Endodermal cell (in vitro differentiated cells): ENCODE measurements at regions not wholly inside any gene's neighbourhood (a gene's known extent, or its start where the extent isn't known, plus 50 kb on each side); places are given as distances from the start of the nearest gene placed in this dataset.

Experiments
- DNase-seq: peaks from one replicate; pipeline ENCODE4 v3.0.0-alpha.2; 2017
- H3K27ac ChIP-seq: 2 replicates; pipeline ENCODE4 v1.5.1; 2013; ENCODE audit warnings: mild to moderate bottlenecking, low read depth, low read length, moderate library complexity
- H3K27me3 ChIP-seq: 2 replicates; pipeline ENCODE4 v1.6.1; 2013; ENCODE audit warnings: mild to moderate bottlenecking, low read length, moderate library complexity; ENCODE audit not compliant: insufficient read depth, control insufficient read depth, poor library complexity, severe bottlenecking
- H3K36me3 ChIP-seq: 2 replicates; pipeline ENCODE4 v1.7.0; 2013; ENCODE audit warnings: mild to moderate bottlenecking, low read length, moderate library complexity; ENCODE audit not compliant: control insufficient read depth, insufficient read depth
- H3K4me1 ChIP-seq: one replicate; pipeline ENCODE4 v1.7.0; 2013; ENCODE audit warnings: low read length; ENCODE audit not compliant: control insufficient read depth, insufficient read depth
- H3K4me3 ChIP-seq: 2 replicates; pipeline ENCODE4 v1.5.1; 2013; ENCODE audit warnings: mild to moderate bottlenecking, low read length, moderate library complexity
- H3K9ac ChIP-seq: 2 replicates; pipeline ENCODE4 v1.6.1; 2013; ENCODE audit warnings: mild to moderate bottlenecking, low read length, moderate library complexity; ENCODE audit not compliant: poor library complexity, severe bottlenecking; ENCODE audit errors: extremely low read depth
- H3K9me3 ChIP-seq: 2 replicates; pipeline ENCODE4 v1.6.1; 2013; ENCODE audit warnings: mild to moderate bottlenecking, low read length, moderate library complexity; ENCODE audit not compliant: control insufficient read depth
- H3K27ac Mint-ChIP-seq: 2 replicates; pipeline ENCODE4 v1.8.0; 2020; ENCODE audit warnings: mixed read lengths
- H3K27me3 Mint-ChIP-seq: 2 replicates; pipeline ENCODE4 v1.8.0; 2021; ENCODE audit warnings: mild to moderate bottlenecking, mixed read lengths; ENCODE audit not compliant: insufficient read depth
- H3K36me3 Mint-ChIP-seq: 2 replicates; pipeline ENCODE4 v1.8.0; 2020; ENCODE audit warnings: low read depth, mixed read lengths
- H3K4me1 Mint-ChIP-seq: 2 replicates; pipeline ENCODE4 v1.8.0; 2020; ENCODE audit warnings: mixed read lengths
- H3K4me3 Mint-ChIP-seq: 2 replicates; pipeline ENCODE4 v1.8.0; 2020; ENCODE audit warnings: mild to moderate bottlenecking, moderate library complexity, mixed read lengths
- H3K9me3 Mint-ChIP-seq: 2 replicates; pipeline ENCODE4 v1.8.0; 2020; ENCODE audit warnings: mild to moderate bottlenecking, mixed read lengths
- WGBS, 2 experiments: methylation state at CpG; one replicate each; pipeline versions ENCODE4 v1.1.5 to v1.1.7; 2013; ENCODE audit warnings: missing lambda C conversion rate in 2 of 2, mixed read lengths in 1 of 2; ENCODE audit not compliant: insufficient coverage in 1 of 2, insufficient read length in 1 of 2; 5-methylcytosine and 5-hydroxymethylcytosine counted together
- TF ChIP-seq, protein P1 (sequence below): fragments of 200-600 bp; sonication (generic); conservative IDR thresholded peaks from 2 replicates; pipeline ENCODE4 v1.5.0; 2021; ENCODE audit warnings: antibody characterized with exemption, mild to moderate bottlenecking

DNA sequence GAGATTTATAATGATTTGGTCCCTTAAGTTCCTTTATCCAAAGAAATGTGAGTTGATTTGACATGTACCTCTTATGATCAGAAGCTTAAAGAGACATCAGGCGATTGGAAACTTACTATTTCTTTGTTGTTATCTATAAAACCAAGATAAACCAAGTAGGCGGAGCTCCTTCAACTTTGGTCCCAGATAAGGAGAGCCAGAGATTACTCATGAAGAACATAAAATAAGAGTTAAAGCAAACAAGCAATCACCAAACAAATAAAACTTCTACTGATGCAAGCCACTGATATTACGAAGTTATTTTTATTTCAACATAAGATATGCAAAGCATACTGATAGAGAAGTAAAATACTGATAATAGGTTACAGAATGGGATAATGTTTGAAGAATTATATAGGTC is 141.5 kb upstream of the CDH18 start:
- Mint-ChIP-seq H3K36me3 (no peaks in the 10 kb centered on the region), H3K4me3 (no peak overlapping the region)

DNA sequence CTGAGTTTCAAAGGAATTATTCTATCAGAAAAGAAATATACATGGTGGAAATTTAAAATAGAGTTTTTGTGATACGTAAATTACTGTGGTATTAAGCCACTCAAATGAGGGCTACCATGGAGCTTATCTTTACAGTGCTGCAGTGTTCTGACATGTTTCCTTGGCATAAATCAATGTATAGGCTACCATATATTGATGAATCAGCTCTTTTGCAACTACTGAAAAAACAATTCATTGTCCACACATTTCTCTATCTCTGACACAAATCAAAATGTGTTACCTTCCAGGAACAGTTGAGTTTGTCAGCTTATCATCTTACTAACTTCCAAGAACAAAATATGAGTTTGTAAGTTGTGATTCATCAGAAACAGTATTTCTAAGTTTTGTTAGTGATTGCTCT is 140.3 kb upstream of the CDH18 start:
- 90 to 100% methylated on average over 1 of the region's 1 CpG for WGBS, 2 experiments
- H3K27me3 Mint-ChIP-seq: no peaks in the 10 kb centered on the region

More for the DNA sequence above, 141.5 kb upstream of the CDH18 start:
- H3K9me3 ChIP-seq: no peaks in the 10 kb centered on the region
- no peak overlapping the region for H3K27ac ChIP-seq
- Mint-ChIP-seq H3K27ac (no peak overlapping the region), H3K27me3 (no peaks in the 10 kb centered on the region), H3K4me1 (peaks cover 6% of the 10 kb centered on the region), H3K9me3 (no peaks in the 10 kb centered on the region)
- TF ChIP-seq, protein P1, sequence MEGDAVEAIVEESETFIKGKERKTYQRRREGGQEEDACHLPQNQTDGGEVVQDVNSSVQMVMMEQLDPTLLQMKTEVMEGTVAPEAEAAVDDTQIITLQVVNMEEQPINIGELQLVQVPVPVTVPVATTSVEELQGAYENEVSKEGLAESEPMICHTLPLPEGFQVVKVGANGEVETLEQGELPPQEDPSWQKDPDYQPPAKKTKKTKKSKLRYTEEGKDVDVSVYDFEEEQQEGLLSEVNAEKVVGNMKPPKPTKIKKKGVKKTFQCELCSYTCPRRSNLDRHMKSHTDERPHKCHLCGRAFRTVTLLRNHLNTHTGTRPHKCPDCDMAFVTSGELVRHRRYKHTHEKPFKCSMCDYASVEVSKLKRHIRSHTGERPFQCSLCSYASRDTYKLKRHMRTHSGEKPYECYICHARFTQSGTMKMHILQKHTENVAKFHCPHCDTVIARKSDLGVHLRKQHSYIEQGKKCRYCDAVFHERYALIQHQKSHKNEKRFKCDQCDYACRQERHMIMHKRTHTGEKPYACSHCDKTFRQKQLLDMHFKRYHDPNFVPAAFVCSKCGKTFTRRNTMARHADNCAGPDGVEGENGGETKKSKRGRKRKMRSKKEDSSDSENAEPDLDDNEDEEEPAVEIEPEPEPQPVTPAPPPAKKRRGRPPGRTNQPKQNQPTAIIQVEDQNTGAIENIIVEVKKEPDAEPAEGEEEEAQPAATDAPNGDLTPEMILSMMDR: no peak
- H3K4me3 ChIP-seq: peak overlapping the region; percentile 3
- no peaks in the 10 kb centered on the region for H3K4me1 ChIP-seq
- DNase-seq: no peak
- no peaks in the 10 kb centered on the region for H3K27me3 ChIP-seq
- H3K36me3 ChIP-seq: no peaks in the 10 kb centered on the region
- 70% methylated on average over 2 of the region's 3 CpGs; no CpG with 5 or more reads in 1 of the 2 experiments for WGBS, 2 experiments
- H3K9ac ChIP-seq: no peak overlapping the region

DNA sequence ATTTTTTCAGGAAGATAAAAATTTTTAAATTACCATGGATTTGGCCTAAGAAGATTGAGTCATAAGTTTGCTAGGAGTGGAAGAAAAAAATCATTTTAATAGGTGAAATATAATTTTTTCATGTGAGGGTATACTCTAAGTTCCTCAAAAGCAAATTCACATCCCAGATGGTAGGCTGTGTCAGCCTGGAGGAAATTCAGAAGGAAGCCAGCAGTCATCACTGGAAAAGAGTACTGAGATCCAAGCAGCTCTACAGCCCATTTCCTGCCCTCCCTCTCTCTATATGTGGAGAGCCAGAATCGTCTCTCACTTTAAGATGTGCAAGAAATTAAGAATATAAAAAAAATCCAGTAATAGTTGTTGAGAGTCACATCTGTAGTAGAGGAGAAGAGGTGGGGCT is 126.5 kb upstream of the CDH18 start:
- Histone ChIP-seq H3K27ac (no peak overlapping the region), H3K4me3 (no peak overlapping the region), H3K9ac (no peak overlapping the region), H3K27me3 (no peaks in the 10 kb centered on the region), H3K9me3 (no peaks in the 10 kb centered on the region), H3K4me1 (no peaks in the 10 kb centered on the region), H3K36me3 (no peaks in the 10 kb centered on the region)
- H3K27me3 Mint-ChIP-seq: no peaks in the 10 kb centered on the region
- H3K9me3 Mint-ChIP-seq: no peaks in the 10 kb centered on the region
- no peak for DNase-seq
- no peak overlapping the region for H3K27ac Mint-ChIP-seq
- no peak overlapping the region for H3K4me3 Mint-ChIP-seq
- H3K36me3 Mint-ChIP-seq: no peaks in the 10 kb centered on the region
- WGBS, 2 experiments: 100% methylated on average over 1 of the region's 1 CpG; no CpG with 5 or more reads in 1 of the 2 experiments
- peaks cover 3% of the 10 kb centered on the region for H3K4me1 Mint-ChIP-seq
- TF ChIP-seq, protein P1: no peak

More for the DNA sequence above, 140.3 kb upstream of the CDH18 start:
- H3K9me3 ChIP-seq: no peaks in the 10 kb centered on the region
- H3K9me3 Mint-ChIP-seq: no peaks in the 10 kb centered on the region
- peaks cover 6% of the 10 kb centered on the region for H3K4me1 Mint-ChIP-seq
- no peak overlapping the region for H3K9ac ChIP-seq
- H3K36me3 Mint-ChIP-seq: no peaks in the 10 kb centered on the region
- H3K4me1 ChIP-seq: no peaks in the 10 kb centered on the region
- no peaks in the 10 kb centered on the region for H3K36me3 ChIP-seq
- no peak overlapping the region for H3K4me3 Mint-ChIP-seq
- no peak overlapping the region for H3K27ac Mint-ChIP-seq
- TF ChIP-seq, protein P1: no peak
- no peak overlapping the region for H3K27ac ChIP-seq
- no peaks in the 10 kb centered on the region for H3K27me3 ChIP-seq
- DNase-seq: no peak
- H3K4me3 ChIP-seq: no peak overlapping the region
